Neuronal stem cell (in vitro differentiated cells): ENCODE measurements at regions not wholly inside any gene's neighbourhood (a gene's known extent, or its start where the extent isn't known, plus 50 kb on each side); places are given as distances from the start of the nearest gene placed in this dataset.
"Not testable (repeated sequence)": the region's sequence is repeated elsewhere in the genome, so short reads cannot be mapped to it uniquely, and the experiment has no call there.

Experiments used
- DNase-seq: peaks from one replicate; pipeline ENCODE4 v3.0.0-alpha.2; 2013; ENCODE audit warnings: low spot score
- H2AFZ ChIP-seq: one replicate; pipeline ENCODE4 v1.6.1; 2013; ENCODE audit warnings: mild to moderate bottlenecking, low read length, inconsistent platforms
- H2AK5ac ChIP-seq: 2 replicates; pipeline ENCODE4 v1.6.1; 2013; ENCODE audit warnings: low read depth, mild to moderate bottlenecking, inconsistent platforms, low read length, moderate library complexity, mixed read lengths
- H2BK120ac ChIP-seq: 2 replicates; pipeline ENCODE4 v1.6.1; 2013; ENCODE audit warnings: low read depth, mild to moderate bottlenecking, inconsistent platforms, low read length, moderate library complexity, mixed read lengths
- H2BK12ac ChIP-seq: one replicate; pipeline ENCODE4 v1.6.1; 2013; ENCODE audit warnings: low read length, inconsistent platforms
- H2BK15ac ChIP-seq: 2 replicates; pipeline ENCODE4 v1.6.1; 2013; ENCODE audit warnings: mild to moderate bottlenecking, low read length, inconsistent platforms, mixed read lengths
- H2BK5ac ChIP-seq: one replicate; pipeline ENCODE4 v1.6.1; 2013; ENCODE audit warnings: inconsistent platforms, mild to moderate bottlenecking, low read length, moderate library complexity
- H3K14ac ChIP-seq: one replicate; pipeline ENCODE4 v1.6.1; 2013; ENCODE audit warnings: low read length, inconsistent platforms
- H3K18ac ChIP-seq: 2 replicates; pipeline ENCODE4 v1.6.1; 2013; ENCODE audit warnings: low read length, inconsistent platforms
- H3K23ac ChIP-seq: 2 replicates; pipeline ENCODE4 v1.6.1; 2013; ENCODE audit warnings: low read depth, mild to moderate bottlenecking, mixed read lengths, low read length, inconsistent platforms; ENCODE audit not compliant: poor library complexity
- H3K27ac ChIP-seq: replicated peaks from 3 replicates; pipeline ENCODE4 v1.5.1; 2013; ENCODE audit warnings: low read length, inconsistent platforms
- H3K27me3 ChIP-seq, 3 experiments: 2 replicates each; pipeline ENCODE4 v1.6.1; 2013; ENCODE audit warnings: low read length in 3 of 3, mild to moderate bottlenecking in 2 of 3, inconsistent platforms in 1 of 3, low read depth in 1 of 3, mixed read lengths in 1 of 3, moderate library complexity in 1 of 3; ENCODE audit not compliant: control insufficient read depth in 3 of 3, insufficient read depth in 3 of 3
- H3K36me3 ChIP-seq, 2 donors: replicated peaks in 1 of 2; 2 replicates each; pipeline ENCODE4 v1.6.1; 2013; ENCODE audit warnings: low read length in 2 of 2; ENCODE audit not compliant: control insufficient read depth in 2 of 2, insufficient read depth in 2 of 2
- H3K4ac ChIP-seq: 2 replicates; pipeline ENCODE4 v1.6.1; 2013; ENCODE audit warnings: inconsistent platforms, mild to moderate bottlenecking, low read length, moderate library complexity
- H3K4me1 ChIP-seq, 2 donors: 1 replicate in 1 of 2; 2 replicates in 1 of 2; pipeline ENCODE4 v1.6.1; 2013; ENCODE audit warnings: low read length in 2 of 2, low read depth in 1 of 2; ENCODE audit not compliant: control insufficient read depth in 2 of 2, insufficient read depth in 1 of 2
- H3K4me2 ChIP-seq: one replicate; pipeline ENCODE4 v1.6.1; 2013; ENCODE audit warnings: mild to moderate bottlenecking, low read length, inconsistent platforms; ENCODE audit not compliant: insufficient read depth, poor library complexity, severe bottlenecking
- H3K4me3 ChIP-seq, 2 donors: 2 replicates each; pipeline ENCODE4 v1.5.1; 2013; ENCODE audit warnings: low read length in 2 of 2, mild to moderate bottlenecking in 2 of 2, inconsistent platforms in 1 of 2, moderate library complexity in 1 of 2
- H3K79me1 ChIP-seq: one replicate; pipeline ENCODE4 v1.6.1; 2013; ENCODE audit warnings: low read depth, mild to moderate bottlenecking, inconsistent platforms, low read length, moderate library complexity
- H3K9ac ChIP-seq: one replicate; pipeline ENCODE4 v1.6.1; 2013; ENCODE audit warnings: mild to moderate bottlenecking, low read depth, low read length, inconsistent platforms; ENCODE audit not compliant: poor library complexity
- H3K9me3 ChIP-seq, 2 donors: replicated peaks in 1 of 2; 2 replicates each; pipeline versions ENCODE3 to v1.6.1; 2013; ENCODE audit warnings: low read length in 2 of 2, mild to moderate bottlenecking in 2 of 2, inconsistent platforms in 1 of 2, low read depth in 1 of 2, mixed read lengths in 1 of 2, moderate library complexity in 1 of 2; ENCODE audit not compliant: control insufficient read depth in 2 of 2, insufficient read depth in 1 of 2
- H4K8ac ChIP-seq: one replicate; pipeline ENCODE4 v1.6.1; 2013; ENCODE audit warnings: low read depth, mild to moderate bottlenecking, inconsistent platforms, low read length, moderate library complexity
- H4K91ac ChIP-seq: one replicate; pipeline ENCODE4 v1.6.1; 2013; ENCODE audit warnings: low read length, low read depth, mild to moderate bottlenecking, inconsistent platforms; ENCODE audit not compliant: poor library complexity
- WGBS, 2 donors: extraction: QIAGEN DNeasy Blood & Tissue Kit; methylation state at CpG; one replicate each; pipeline ENCODE4 v1.1.7; 2013; ENCODE audit warnings: missing lambda C conversion rate in 2 of 2, mixed read lengths in 1 of 2; ENCODE audit not compliant: insufficient read length in 2 of 2, insufficient replicate concordance in 1 of 2; ENCODE audit errors: extremely low coverage in 2 of 2; 5-methylcytosine and 5-hydroxymethylcytosine counted together

- H3K14ac ChIP-seq, H4K8ac ChIP-seq, H3K4me1 ChIP-seq, H2BK120ac ChIP-seq, H3K9me3 ChIP-seq, H3K4me2 ChIP-seq, H2BK5ac ChIP-seq, DNase-seq, H3K27me3 ChIP-seq, H2BK15ac ChIP-seq, H3K23ac ChIP-seq, H2BK12ac ChIP-seq, H3K79me1 ChIP-seq, H2AFZ ChIP-seq, H3K36me3 ChIP-seq, H3K9ac ChIP-seq, H3K27ac ChIP-seq, H3K18ac ChIP-seq, H4K91ac ChIP-seq, H3K4ac ChIP-seq, H3K4me3 ChIP-seq, H2AK5ac ChIP-seq: not testable (repeated sequence)
- WGBS, 2 donors = no CpG with 5 or more reads among the region's 2 CpGs
Measured at GRCh38 chr5:20988933-20989332, 1000.9 kb upstream of the CDH18 start.

- no peak overlapping the region for H4K91ac ChIP-seq
- H2BK120ac ChIP-seq = no peak overlapping the region
- no peak overlapping the region for H2BK5ac ChIP-seq
- WGBS, 2 donors = no CpG with 5 or more reads among the region's 2 CpGs
- no peaks in the 10 kb centered on the region for H3K36me3 ChIP-seq
- no peak overlapping the region for H3K14ac ChIP-seq
- H4K8ac ChIP-seq = no peak overlapping the region
- H3K9me3 ChIP-seq = no peaks in the 10 kb centered on the region
- H3K4me2 ChIP-seq = no peak overlapping the region
- DNase-seq = no peak
- H3K9ac ChIP-seq = no peak overlapping the region
- H3K4ac ChIP-seq = no peak overlapping the region
- no peak overlapping the region for H3K18ac ChIP-seq
- no peaks in the 10 kb centered on the region for H3K79me1 ChIP-seq
- H3K4me1 ChIP-seq = no peaks in the 10 kb centered on the region
- no peaks in the 10 kb centered on the region for H3K27me3 ChIP-seq
- no peak overlapping the region for H2BK12ac ChIP-seq
- no peak overlapping the region for H2BK15ac ChIP-seq
- H3K23ac ChIP-seq = no peak overlapping the region
- H2AFZ ChIP-seq = no peak overlapping the region
- H2AK5ac ChIP-seq = no peak overlapping the region
- no peak overlapping the region for H3K4me3 ChIP-seq
- H3K27ac ChIP-seq = no peak overlapping the region
Measured at GRCh38 chr5:20985754-20986153, 997.8 kb upstream of the CDH18 start.

GRCh38 chr5:20974426-20974825 lies 986.4 kb upstream of the CDH18 start:
- Histone ChIP-seq H2BK5ac (no peak overlapping the region), H3K14ac (no peak overlapping the region), H3K4me2 (no peak overlapping the region), H3K23ac (no peak overlapping the region), H2BK15ac (no peak overlapping the region), H2AFZ (no peak overlapping the region), H3K79me1 (no peaks in the 10 kb centered on the region), H4K8ac (no peak overlapping the region), H3K18ac (no peak overlapping the region), H3K4me3 (no peak overlapping the region), H2AK5ac (no peak overlapping the region), H3K9me3 (no peaks in the 10 kb centered on the region), H3K36me3 (no peaks in the 10 kb centered on the region), H3K4me1 (no peaks in the 10 kb centered on the region), H2BK12ac (no peak overlapping the region), H4K91ac (no peak overlapping the region), H2BK120ac (no peak overlapping the region), H3K9ac (no peak overlapping the region), H3K4ac (no peak overlapping the region), H3K27ac (no peak overlapping the region), H3K27me3 (no peaks in the 10 kb centered on the region)
- WGBS, 2 donors = no CpG with 5 or more reads among the region's 1 CpG
- no peak for DNase-seq

- H3K9me3 ChIP-seq = no peaks in the 10 kb centered on the region
- H3K4me1 ChIP-seq = no peaks in the 10 kb centered on the region
- no peak overlapping the region for H2BK5ac ChIP-seq
- no peak overlapping the region for H3K9ac ChIP-seq
- H2AFZ ChIP-seq = peak overlapping the region; percentile 76
- H4K8ac ChIP-seq = no peak overlapping the region
- no peaks in the 10 kb centered on the region for H3K79me1 ChIP-seq
- no peak for DNase-seq
- no peak overlapping the region for H3K27ac ChIP-seq
- no peak overlapping the region for H3K18ac ChIP-seq
- H3K36me3 ChIP-seq = no peaks in the 10 kb centered on the region
- H3K14ac ChIP-seq = no peak overlapping the region
- H4K91ac ChIP-seq = no peak overlapping the region
- no peak overlapping the region for H3K4me2 ChIP-seq
- no peak overlapping the region for H2BK12ac ChIP-seq
- H3K23ac ChIP-seq = no peak overlapping the region
- no peaks in the 10 kb centered on the region for H3K27me3 ChIP-seq
- H2AK5ac ChIP-seq = no peak overlapping the region
- no peak overlapping the region for H3K4me3 ChIP-seq
- WGBS, 2 donors = no CpG with 5 or more reads among the region's 7 CpGs
- no peak overlapping the region for H2BK120ac ChIP-seq
- H2BK15ac ChIP-seq = no peak overlapping the region
- H3K4ac ChIP-seq = no peak overlapping the region
Measured at GRCh38 chr5:20972419-20972925, 984.5 kb upstream of the CDH18 start.
